ENCODE measurements at regions not wholly inside any gene's neighbourhood (a gene's known extent, or its start where the extent isn't known, plus 50 kb on each side); places are given as distances from the start of the nearest gene placed in this dataset.

GRCh38 chr12:62130402-62130801 lies 129.8 kb upstream of the USP15 start:
- Histone ChIP-seq H3K4me1 (replicated peaks in 1 of 2; ENCODE audit: control insufficient read depth in 2 of 2, insufficient read depth in 2 of 2, low read length in 2 of 2) (peaks cover 0 to 9% of the 10 kb centered on the region in 2 experiments; a peak in 2 of 5 replicates), H3K9ac (ENCODE audit: insufficient read depth in 1 of 2, low read depth in 2 of 2, low read length in 2 of 2) (no peak overlapping the region), H3K4me3 (no peak overlapping the region), H3K9me3 (replicated peaks; ENCODE audit: control insufficient read depth, insufficient read depth, low read depth, low read length) (no peaks in the 10 kb centered on the region), H2AFZ (ENCODE audit: low read depth, low read length) (no peak overlapping the region), H3K9me1 (ENCODE audit: control insufficient read depth, insufficient read depth, low read length) (no peaks in the 10 kb centered on the region), H3K4me2 (ENCODE audit: insufficient read depth, low read length) (no peak overlapping the region), H4K20me1 (replicated peaks; ENCODE audit: control insufficient read depth, insufficient read depth, low read length) (no peaks in the 10 kb centered on the region), H3K27ac (ENCODE audit: extremely low read depth, low read depth, low read length) (no peak overlapping the region), H3K27me3 (ENCODE audit: control insufficient read depth in 2 of 2, insufficient read depth in 2 of 2, low read length in 2 of 2) (no peaks in the 10 kb centered on the region), H3K36me3 (ENCODE audit: control insufficient read depth, insufficient read depth, low read length) (no peaks in the 10 kb centered on the region), H3K79me2 (ENCODE audit: control insufficient read depth, insufficient read depth, low read length) (no peaks in the 10 kb centered on the region)
- in situ Hi-C loops (cut with MboI) (no loop called here), intact Hi-C loops (cut with micrococcal nuclease) (no loop called here)
- ATAC-seq (no peak), FAIRE-seq (no peak), DNase-seq (ENCODE audit: extremely low read depth in 1 of 4, low spot score in 3 of 4) (no peak)
- CTCF ChIA-PET (ENCODE audit: low intra/inter-chr PET ratio), result no interaction called here
- BruUV-seq (replicated peaks), result no TSS peak
- POLR2A ChIA-PET, result no interaction called here
- 0 out of 2 replicates have a peak, but pooled peaks have one; percentile 41 for TF ChIP-seq ZKSCAN1 (IDR thresholded peaks at IDR 0.05; ENCODE audit: low read depth, low read length)
- TF ChIP-seq ZNF24 (IDR thresholded peaks at IDR 0.05), result no peak
- TF ChIP-seq REST (IDR thresholded peaks at IDR 0.05; ENCODE audit: borderline replicate concordance), result no peak
- no peak for TF ChIP-seq REST (CRISPR knock-in tag; IDR thresholded peaks at IDR 0.05; ENCODE audit: low read depth)
- 9% methylated on average over 3 of the region's 3 CpGs for WGBS (ENCODE audit: insufficient coverage, low coverage, missing lambda C conversion rate)

Measured in K562 (cell line).